PC-3 (cell line): ENCODE measurements at regions not wholly inside any gene's neighbourhood (a gene's known extent, or its start where the extent isn't known, plus 50 kb on each side); places are given as distances from the start of the nearest gene placed in this dataset.

ENCODE experiments used
- EZH2 ChIP-seq: fragments of 300-600 bp; sonication (generic); IDR thresholded peaks from one replicate; pipeline ENCODE4 v1.6.1; 2017; ENCODE audit warnings: antibody characterized with exemption, mild to moderate bottlenecking, low read length; ENCODE audit not compliant: unreplicated experiment
- EZH2phosphoT487 ChIP-seq: fragments of 300-600 bp; sonication (generic); IDR thresholded peaks from 2 replicates; pipeline ENCODE4 v1.6.1; 2018; ENCODE audit warnings: mild to moderate bottlenecking, antibody characterized with exemption, low read length, borderline replicate concordance
- TF ChIP-seq, protein P1 (sequence below): fragments of 300-600 bp; sonication (generic); conservative IDR thresholded peaks from 2 replicates; pipeline ENCODE4 v1.5.1; 2017; ENCODE audit warnings: antibody characterized with exemption, low read depth, mild to moderate bottlenecking, low read length

DNA sequence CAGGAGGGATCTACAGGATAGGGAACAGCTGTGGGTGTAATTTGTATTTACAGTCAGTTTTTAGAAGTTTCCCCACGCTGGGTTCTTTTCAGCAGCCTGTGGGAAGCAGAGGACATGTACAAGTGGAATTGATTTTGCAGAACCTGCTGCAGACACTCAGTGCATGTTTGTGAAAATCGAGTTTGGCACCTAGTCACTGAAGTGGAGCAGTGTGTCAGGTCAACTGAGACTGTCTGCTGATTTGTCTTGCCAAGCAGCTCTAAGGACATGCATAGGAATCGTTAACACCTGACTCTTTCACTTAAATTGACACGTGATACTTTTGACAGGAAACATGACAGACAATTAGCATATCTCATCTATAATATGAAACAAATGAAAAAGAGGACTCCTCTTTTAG, 416.6 kb downstream of the TMX3 start:
- TF ChIP-seq EZH2: no peak
- TF ChIP-seq, protein P1, sequence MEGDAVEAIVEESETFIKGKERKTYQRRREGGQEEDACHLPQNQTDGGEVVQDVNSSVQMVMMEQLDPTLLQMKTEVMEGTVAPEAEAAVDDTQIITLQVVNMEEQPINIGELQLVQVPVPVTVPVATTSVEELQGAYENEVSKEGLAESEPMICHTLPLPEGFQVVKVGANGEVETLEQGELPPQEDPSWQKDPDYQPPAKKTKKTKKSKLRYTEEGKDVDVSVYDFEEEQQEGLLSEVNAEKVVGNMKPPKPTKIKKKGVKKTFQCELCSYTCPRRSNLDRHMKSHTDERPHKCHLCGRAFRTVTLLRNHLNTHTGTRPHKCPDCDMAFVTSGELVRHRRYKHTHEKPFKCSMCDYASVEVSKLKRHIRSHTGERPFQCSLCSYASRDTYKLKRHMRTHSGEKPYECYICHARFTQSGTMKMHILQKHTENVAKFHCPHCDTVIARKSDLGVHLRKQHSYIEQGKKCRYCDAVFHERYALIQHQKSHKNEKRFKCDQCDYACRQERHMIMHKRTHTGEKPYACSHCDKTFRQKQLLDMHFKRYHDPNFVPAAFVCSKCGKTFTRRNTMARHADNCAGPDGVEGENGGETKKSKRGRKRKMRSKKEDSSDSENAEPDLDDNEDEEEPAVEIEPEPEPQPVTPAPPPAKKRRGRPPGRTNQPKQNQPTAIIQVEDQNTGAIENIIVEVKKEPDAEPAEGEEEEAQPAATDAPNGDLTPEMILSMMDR: no peak
- TF ChIP-seq EZH2phosphoT487: no peak
